ENCODE measurements at regions not wholly inside any gene's neighbourhood (a gene's known extent, or its start where the extent isn't known, plus 50 kb on each side); places are given as distances from the start of the nearest gene placed in this dataset.

GRCh38 chr14:76958020-76958979 is 70.2 kb downstream of the IRF2BPL start:
- Histone ChIP-seq H3K4me3 (replicated peaks in 1 of 2; ENCODE audit: low read depth in 1 of 2, low read length in 2 of 2) (no peak overlapping the region), H3K36me3 (ENCODE audit: control insufficient read depth in 1 of 2, insufficient read depth in 2 of 2, low read length in 2 of 2) (no peaks in the 10 kb centered on the region), H3K4me1 (ENCODE audit: control insufficient read depth in 1 of 2, insufficient read depth in 2 of 2, low read length in 2 of 2) (peaks cover 90 to 98% of the 10 kb centered on the region in 2 experiments), H3K9me2 (ENCODE audit: insufficient read depth) (no peaks in the 10 kb centered on the region), H3K4me2 (ENCODE audit: low read length) (peak overlapping the region; percentile 93), H3K9ac (ENCODE audit: low read length) (peak overlapping the region; percentile 78), H4K20me1 (ENCODE audit: insufficient read depth) (no peaks in the 10 kb centered on the region), H3K79me2 (ENCODE audit: insufficient read depth, low read length) (no peaks in the 10 kb centered on the region), H3K27ac (ENCODE audit: low read depth, low read length) (peak overlapping the region; percentile 100), H2AFZ (ENCODE audit: low read depth, low read length, poor library complexity, severe bottlenecking) (no peak overlapping the region), H3K9me3 (ENCODE audit: control insufficient read depth in 1 of 2, insufficient read depth in 1 of 2, low read depth in 1 of 2, low read length in 2 of 2) (no peaks in the 10 kb centered on the region), H3K27me3 (ENCODE audit: insufficient read depth, low read length) (no peaks in the 10 kb centered on the region)
- intact Hi-C loops (cut with micrococcal nuclease), result loop anchor here (5.0 kb wide), 1 partner anchor 84 kb away; no protein-coding TSS in a partner anchor
- ChIA-PET CTCF (interaction anchor here (1.0 to 1.7 kb wide), 2 partner anchors 10 to 45 kb away, joined by 3 to 5 read pairs; no protein-coding TSS in a partner anchor), POLR2A (interaction anchor here (0.7 to 1.6 kb wide), 5 partner anchors 9 to 82 kb away, joined by 3 to 4 read pairs (median 3); no protein-coding TSS in a partner anchor), RAD21 (ENCODE audit: low non-redundant PET in 1 of 2, low total read pairs in 2 of 2, uncharacterized antibody in 2 of 2, unreplicated experiment in 2 of 2) (interaction anchor here in 1 of 2 experiments (0.7 to 1.0 kb wide), 2 partner anchors 11 to 45 kb away, joined by 3 to 6 read pairs; no protein-coding TSS in a partner anchor)
- DNase-seq (ENCODE audit: low read depth, low spot score) (no peak), ATAC-seq (0 out of 2 replicates have a peak, but pooled peaks have one; percentile 1)
- TSS peak; percentile 29 for BruUV-seq (replicated peaks)
- TF ChIP-seq FOSL1 (IDR thresholded peaks at IDR 0.05; ENCODE audit: low read depth) (no peak), EGR1 (IDR thresholded peaks at IDR 0.05; ENCODE audit: low read depth) (no peak), EZH2 (IDR thresholded peaks at IDR 0.05) (no peak), SIN3A (IDR thresholded peaks at IDR 0.05; ENCODE audit: low read depth) (no peak), POLR2A (IDR thresholded peaks at IDR 0.05; ENCODE audit: borderline replicate concordance, extremely low read depth, insufficient read depth, insufficient read length) (no peak), YY1 (IDR thresholded peaks at IDR 0.05; ENCODE audit: extremely low read depth, insufficient replicate concordance, low read depth, low read length) (no peak), CBX3 (IDR thresholded peaks at IDR 0.05; ENCODE audit: low read depth) (no peak), CEBPB (IDR thresholded peaks at IDR 0.05; ENCODE audit: low read depth) (no peak), SP1 (IDR thresholded peaks at IDR 0.05; ENCODE audit: low read depth) (no peak), JUND (IDR thresholded peaks at IDR 0.05) (no peak), POLR2AphosphoS5 (IDR thresholded peaks at IDR 0.05; ENCODE audit: low read depth, low read length) (no peak; the same call in 1 of the 2 replicates), ZBTB33 (IDR thresholded peaks at IDR 0.05; ENCODE audit: extremely low read depth, insufficient replicate concordance, low read length) (no peak), REST (IDR thresholded peaks at IDR 0.05; ENCODE audit: low read depth) (no peak)
